ENCODE measurements at regions not wholly inside any gene's neighbourhood (a gene's known extent, or its start where the extent isn't known, plus 50 kb on each side); places are given as distances from the start of the nearest gene placed in this dataset.

DNA sequence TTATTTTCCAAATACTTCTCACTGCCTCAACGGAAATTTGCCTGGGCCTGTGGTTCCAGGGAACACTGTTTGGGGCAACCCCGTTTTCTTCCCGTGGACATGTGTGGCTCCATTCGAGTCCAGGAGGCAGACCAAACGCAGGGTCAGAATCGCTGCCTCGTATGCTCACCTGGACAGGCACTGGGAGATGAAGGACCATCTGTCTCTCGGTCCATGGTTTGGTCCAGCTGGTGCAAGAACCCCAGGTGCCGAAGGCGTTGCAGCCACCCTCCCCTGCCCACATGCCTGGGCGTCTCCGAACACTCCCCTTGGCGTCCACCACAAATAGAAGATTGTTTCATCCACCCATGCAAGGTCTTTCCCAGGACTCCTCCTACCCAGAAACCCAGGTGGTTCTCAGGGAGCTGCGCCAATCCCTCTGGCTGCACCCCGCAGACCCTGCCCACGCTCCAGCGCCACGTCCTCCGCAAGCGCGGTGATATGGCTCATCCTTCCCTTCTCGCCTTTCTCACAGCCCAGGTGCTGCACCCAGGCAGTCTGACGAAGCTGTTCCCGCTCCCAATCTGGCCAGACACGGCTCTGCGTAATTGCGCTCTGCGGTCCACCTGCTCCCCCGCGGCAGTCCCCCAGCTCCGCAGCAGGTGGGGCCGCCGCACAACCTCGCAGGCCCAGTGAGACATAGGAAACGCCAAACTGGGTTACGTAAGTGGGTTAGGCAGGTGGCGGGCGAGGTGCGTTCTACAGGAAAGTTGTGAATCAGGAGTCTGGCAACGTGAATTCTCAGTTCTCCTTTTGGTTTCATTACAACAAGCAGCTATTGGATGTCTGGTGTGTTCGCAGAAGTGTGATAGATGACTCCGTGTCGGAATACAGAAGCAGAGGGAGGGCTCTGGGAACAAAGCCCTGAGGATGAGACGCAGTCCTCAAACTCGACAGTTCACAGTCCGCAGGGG lies 146.2 kb upstream of the ECI2 start:
- TF ChIP-seq, protein P1, sequence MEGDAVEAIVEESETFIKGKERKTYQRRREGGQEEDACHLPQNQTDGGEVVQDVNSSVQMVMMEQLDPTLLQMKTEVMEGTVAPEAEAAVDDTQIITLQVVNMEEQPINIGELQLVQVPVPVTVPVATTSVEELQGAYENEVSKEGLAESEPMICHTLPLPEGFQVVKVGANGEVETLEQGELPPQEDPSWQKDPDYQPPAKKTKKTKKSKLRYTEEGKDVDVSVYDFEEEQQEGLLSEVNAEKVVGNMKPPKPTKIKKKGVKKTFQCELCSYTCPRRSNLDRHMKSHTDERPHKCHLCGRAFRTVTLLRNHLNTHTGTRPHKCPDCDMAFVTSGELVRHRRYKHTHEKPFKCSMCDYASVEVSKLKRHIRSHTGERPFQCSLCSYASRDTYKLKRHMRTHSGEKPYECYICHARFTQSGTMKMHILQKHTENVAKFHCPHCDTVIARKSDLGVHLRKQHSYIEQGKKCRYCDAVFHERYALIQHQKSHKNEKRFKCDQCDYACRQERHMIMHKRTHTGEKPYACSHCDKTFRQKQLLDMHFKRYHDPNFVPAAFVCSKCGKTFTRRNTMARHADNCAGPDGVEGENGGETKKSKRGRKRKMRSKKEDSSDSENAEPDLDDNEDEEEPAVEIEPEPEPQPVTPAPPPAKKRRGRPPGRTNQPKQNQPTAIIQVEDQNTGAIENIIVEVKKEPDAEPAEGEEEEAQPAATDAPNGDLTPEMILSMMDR (conservative IDR thresholded peaks at IDR 0.05 in 1 of 2, IDR thresholded peaks at IDR 0.05 in 1 of 2; ENCODE audit: extremely low read depth in 1 of 2, insufficient read depth in 1 of 2, low read depth in 1 of 2, low read length in 2 of 2) = peak; percentile 41 to 62
- TF ChIP-seq EZH2 (IDR thresholded peaks at IDR 0.05; ENCODE audit: borderline replicate concordance, low read length) = no peak
